Immature natural killer cell (primary cell): ENCODE measurements at regions not wholly inside any gene's neighbourhood (a gene's known extent, or its start where the extent isn't known, plus 50 kb on each side); places are given as distances from the start of the nearest gene placed in this dataset.
A peak's percentile ranks its signal among the peaks of the same experiment; 100 is the strongest.

ENCODE experiments used
- DNase-seq, 3 donors: peaks; one replicate each; pipeline ENCODE4 v3.0.0; 2022; ENCODE audit warnings: mixed read lengths in 1 of 3
- H3K27ac Mint-ChIP-seq, 6 donors: one replicate each; pipeline ENCODE4 v1.8.0; 2020; ENCODE audit warnings: mixed read lengths in 6 of 6, mild to moderate bottlenecking in 5 of 6, inconsistent platforms in 4 of 6, moderate library complexity in 3 of 6
- H3K27me3 Mint-ChIP-seq, 3 donors: one replicate each; pipeline ENCODE4 v1.8.0; 2020 to 2021; ENCODE audit warnings: low read depth in 3 of 3, mild to moderate bottlenecking in 3 of 3, mixed read lengths in 3 of 3, moderate library complexity in 3 of 3, inconsistent platforms in 1 of 3
- H3K36me3 Mint-ChIP-seq, 3 donors: one replicate each; pipeline ENCODE4 v1.8.0; 2020; ENCODE audit warnings: mixed read lengths in 3 of 3, inconsistent platforms in 2 of 3, mild to moderate bottlenecking in 2 of 3
- H3K4me1 Mint-ChIP-seq, 2 donors: one replicate each; pipeline ENCODE4 v1.8.0; 2020; ENCODE audit warnings: inconsistent platforms in 2 of 2, mild to moderate bottlenecking in 2 of 2, mixed read lengths in 2 of 2, moderate library complexity in 1 of 2
- H3K4me3 Mint-ChIP-seq, 5 donors: one replicate each; pipeline ENCODE4 v1.8.0; 2020; ENCODE audit warnings: mild to moderate bottlenecking in 5 of 5, mixed read lengths in 5 of 5, inconsistent platforms in 3 of 5, moderate library complexity in 3 of 5
- H3K9me3 Mint-ChIP-seq, 6 donors: one replicate each; pipeline ENCODE4 v1.8.0; 2020; ENCODE audit warnings: mild to moderate bottlenecking in 6 of 6, mixed read lengths in 6 of 6, inconsistent platforms in 4 of 6, moderate library complexity in 3 of 6

- Mint-ChIP-seq H3K4me1 (no peaks in the 10 kb centered on the region), H3K9me3 (no peaks in the 10 kb centered on the region), H3K27ac (no peak overlapping the region), H3K4me3 (no peak overlapping the region), H3K36me3 (no peaks in the 10 kb centered on the region), H3K27me3 (peaks cover 0 to 5% (median 2%) of the 10 kb centered on the region in 3 donors)
- no peak for DNase-seq
Observed at GRCh38 chr5:133746834-133747233, 134.5 kb upstream of the FSTL4 start.

- no peak overlapping the region for H3K4me3 Mint-ChIP-seq
- H3K36me3 Mint-ChIP-seq: no peaks in the 10 kb centered on the region
- DNase-seq: no peak
Observed at GRCh38 chr5:133744960-133745308, 132.6 kb upstream of the FSTL4 start.

GRCh38 chr5:133744051-133744959, 132.0 kb upstream of the FSTL4 start:
- Mint-ChIP-seq H3K36me3 (no peaks in the 10 kb centered on the region), H3K27ac (no peak overlapping the region), H3K9me3 (no peaks in the 10 kb centered on the region), H3K27me3 (peaks cover 0 to 2% (median 0%) of the 10 kb centered on the region in 3 donors), H3K4me1 (no peaks in the 10 kb centered on the region), H3K4me3 (no peak overlapping the region)
- no peak for DNase-seq

More at GRCh38 chr5:133744960-133745308, 132.6 kb upstream of the FSTL4 start:
- peaks cover 0 to 2% (median 0%) of the 10 kb centered on the region in 3 donors for H3K27me3 Mint-ChIP-seq
- H3K4me1 Mint-ChIP-seq: no peaks in the 10 kb centered on the region
- no peak overlapping the region for H3K27ac Mint-ChIP-seq
- no peaks in the 10 kb centered on the region for H3K9me3 Mint-ChIP-seq

- H3K4me1 Mint-ChIP-seq: no peaks in the 10 kb centered on the region
- H3K27ac Mint-ChIP-seq: no peak overlapping the region
- no peak for DNase-seq
- no peaks in the 10 kb centered on the region for H3K36me3 Mint-ChIP-seq
- no peaks in the 10 kb centered on the region for H3K9me3 Mint-ChIP-seq
- H3K4me3 Mint-ChIP-seq: no peak overlapping the region
- H3K27me3 Mint-ChIP-seq: no peaks in the 10 kb centered on the region
Observed at GRCh38 chr5:133742431-133742988, 130.2 kb upstream of the FSTL4 start.

GRCh38 chr5:133741818-133742355, 129.5 kb upstream of the FSTL4 start:
- no peaks in the 10 kb centered on the region for H3K27me3 Mint-ChIP-seq

GRCh38 chr5:133741396-133741795, 129.1 kb upstream of the FSTL4 start:
- H3K4me3 Mint-ChIP-seq: no peak overlapping the region
- no peaks in the 10 kb centered on the region for H3K36me3 Mint-ChIP-seq
- no peak overlapping the region for H3K27ac Mint-ChIP-seq
- no peak for DNase-seq
- no peaks in the 10 kb centered on the region for H3K27me3 Mint-ChIP-seq
- no peaks in the 10 kb centered on the region for H3K9me3 Mint-ChIP-seq
- H3K4me1 Mint-ChIP-seq: no peaks in the 10 kb centered on the region

More at GRCh38 chr5:133741818-133742355, 129.5 kb upstream of the FSTL4 start:
- no peak for DNase-seq
- H3K36me3 Mint-ChIP-seq: no peaks in the 10 kb centered on the region
- no peak overlapping the region for H3K4me3 Mint-ChIP-seq
- no peaks in the 10 kb centered on the region for H3K4me1 Mint-ChIP-seq
- H3K9me3 Mint-ChIP-seq: no peaks in the 10 kb centered on the region
- H3K27ac Mint-ChIP-seq: no peak overlapping the region

- Mint-ChIP-seq H3K4me1 (no peaks in the 10 kb centered on the region), H3K27ac (no peak overlapping the region), H3K36me3 (no peaks in the 10 kb centered on the region), H3K9me3 (no peaks in the 10 kb centered on the region), H3K4me3 (no peak overlapping the region), H3K27me3 (peaks cover 0 to 2% (median 0%) of the 10 kb centered on the region in 3 donors)
- no peak for DNase-seq
Observed at GRCh38 chr5:133739181-133739780, 126.9 kb upstream of the FSTL4 start.

GRCh38 chr5:133738271-133738670, 125.9 kb upstream of the FSTL4 start:
- Mint-ChIP-seq H3K36me3 (no peaks in the 10 kb centered on the region), H3K4me3 (no peak overlapping the region), H3K27me3 (peaks cover 0 to 2% (median 0%) of the 10 kb centered on the region in 3 donors), H3K27ac (peak overlapping the region in 1 of 6 donors; percentile 28), H3K9me3 (no peaks in the 10 kb centered on the region), H3K4me1 (no peaks in the 10 kb centered on the region)
- no peak for DNase-seq

- H3K4me1 Mint-ChIP-seq: no peaks in the 10 kb centered on the region
- no peaks in the 10 kb centered on the region for H3K36me3 Mint-ChIP-seq
- H3K27me3 Mint-ChIP-seq: peaks cover 0 to 3% (median 2%) of the 10 kb centered on the region in 3 donors
- no peak for DNase-seq
- no peaks in the 10 kb centered on the region for H3K9me3 Mint-ChIP-seq
- H3K4me3 Mint-ChIP-seq: no peak overlapping the region
- no peak overlapping the region for H3K27ac Mint-ChIP-seq
Observed at GRCh38 chr5:133736512-133736911, 124.2 kb upstream of the FSTL4 start.

- Mint-ChIP-seq H3K9me3 (peaks cover 0 to 2% (median 0%) of the 10 kb centered on the region in 6 donors), H3K4me1 (no peaks in the 10 kb centered on the region), H3K4me3 (no peak overlapping the region), H3K27me3 (peaks cover 2 to 4% (median 3%) of the 10 kb centered on the region in 3 donors), H3K27ac (no peak overlapping the region), H3K36me3 (no peaks in the 10 kb centered on the region)
- DNase-seq: no peak
Observed at GRCh38 chr5:133735346-133735745, 123.0 kb upstream of the FSTL4 start.

GRCh38 chr5:133734916-133735315, 122.6 kb upstream of the FSTL4 start:
- H3K9me3 Mint-ChIP-seq: peaks cover 0 to 2% (median 0%) of the 10 kb centered on the region in 6 donors
- H3K27me3 Mint-ChIP-seq: peaks cover 2 to 4% (median 3%) of the 10 kb centered on the region in 3 donors
- no peaks in the 10 kb centered on the region for H3K36me3 Mint-ChIP-seq
- H3K4me3 Mint-ChIP-seq: no peak overlapping the region
- H3K4me1 Mint-ChIP-seq: no peaks in the 10 kb centered on the region
- H3K27ac Mint-ChIP-seq: no peak overlapping the region
- no peak for DNase-seq

- no peak overlapping the region for H3K27ac Mint-ChIP-seq
- no peaks in the 10 kb centered on the region for H3K4me1 Mint-ChIP-seq
- no peaks in the 10 kb centered on the region for H3K36me3 Mint-ChIP-seq
- peaks cover 0 to 2% (median 0%) of the 10 kb centered on the region in 6 donors for H3K9me3 Mint-ChIP-seq
- H3K27me3 Mint-ChIP-seq: peaks cover 4 to 9% (median 4%) of the 10 kb centered on the region in 3 donors
- DNase-seq: no peak
- no peak overlapping the region for H3K4me3 Mint-ChIP-seq
Observed at GRCh38 chr5:133732536-133732935, 120.2 kb upstream of the FSTL4 start.

GRCh38 chr5:133731951-133732350, 119.6 kb upstream of the FSTL4 start:
- H3K27me3 Mint-ChIP-seq: peaks cover 4 to 9% (median 8%) of the 10 kb centered on the region in 3 donors
- no peaks in the 10 kb centered on the region for H3K36me3 Mint-ChIP-seq
- H3K4me1 Mint-ChIP-seq: no peaks in the 10 kb centered on the region
- H3K4me3 Mint-ChIP-seq: no peak overlapping the region
- H3K27ac Mint-ChIP-seq: no peak overlapping the region
- no peak for DNase-seq
- peaks cover 0 to 2% (median 0%) of the 10 kb centered on the region in 6 donors for H3K9me3 Mint-ChIP-seq

- DNase-seq: no peak
- Mint-ChIP-seq H3K27ac (no peak overlapping the region), H3K9me3 (peaks cover 0 to 2% (median 0%) of the 10 kb centered on the region in 6 donors), H3K4me3 (no peak overlapping the region), H3K4me1 (no peaks in the 10 kb centered on the region), H3K27me3 (peaks cover 4 to 9% (median 8%) of the 10 kb centered on the region in 3 donors), H3K36me3 (no peaks in the 10 kb centered on the region)
Observed at GRCh38 chr5:133730866-133731265, 118.5 kb upstream of the FSTL4 start.
